ENCODE measurements at regions not wholly inside any gene's neighbourhood (a gene's known extent, or its start where the extent isn't known, plus 50 kb on each side); places are given as distances from the start of the nearest gene placed in this dataset.
A peak's percentile ranks its signal among the peaks of the same experiment; 100 is the strongest.

GRCh38 chr4:189504220-189504619 is 436.5 kb upstream of the FRG1 start:
- no peaks in the 10 kb centered on the region for H3K9me3 ChIP-seq (ENCODE audit: control insufficient read depth in 2 of 3, insufficient read depth in 1 of 3, low read length in 3 of 3)
- H3K36me3 ChIP-seq (ENCODE audit: control insufficient read depth in 2 of 3, insufficient read depth in 3 of 3, low read length in 3 of 3) = no peaks in the 10 kb centered on the region
- FAIRE-seq = no peak
- intact Hi-C loops (cut with DNase I) = no loop called here
- no peak for DNase-seq
- no peak overlapping the region for H3K9ac ChIP-seq (ENCODE audit: low read length in 3 of 3)
- no peak overlapping the region for H3K27ac ChIP-seq (ENCODE audit: low read depth in 2 of 2, low read length in 2 of 2)
- no peaks in the 10 kb centered on the region for H3K4me1 ChIP-seq (ENCODE audit: control insufficient read depth in 2 of 3, insufficient read depth in 2 of 3, low read depth in 1 of 3, low read length in 3 of 3)
- no peak overlapping the region for H3K4me3 ChIP-seq (ENCODE audit: low read length in 3 of 3)
- no peaks in the 10 kb centered on the region for H3K27me3 ChIP-seq (ENCODE audit: control insufficient read depth, insufficient read depth, low read length)
- TF ChIP-seq CTCF (IDR thresholded peaks at IDR 0.05; ENCODE audit: borderline replicate concordance, extremely low read depth, insufficient read depth) = no peak

GRCh38 chr4:189505380-189505779 is 435.3 kb upstream of the FRG1 start:
- no peak for TF ChIP-seq CTCF (IDR thresholded peaks at IDR 0.05; ENCODE audit: borderline replicate concordance, extremely low read depth, insufficient read depth)
- no peak for FAIRE-seq
- Histone ChIP-seq H3K36me3 (ENCODE audit: control insufficient read depth in 2 of 3, insufficient read depth in 3 of 3, low read length in 3 of 3) (no peaks in the 10 kb centered on the region), H3K4me1 (ENCODE audit: control insufficient read depth in 2 of 3, insufficient read depth in 2 of 3, low read depth in 1 of 3, low read length in 3 of 3) (no peaks in the 10 kb centered on the region), H3K9me3 (ENCODE audit: control insufficient read depth in 2 of 3, insufficient read depth in 1 of 3, low read length in 3 of 3) (no peaks in the 10 kb centered on the region), H3K9ac (ENCODE audit: low read length in 3 of 3) (no peak overlapping the region), H3K27ac (ENCODE audit: low read depth in 2 of 2, low read length in 2 of 2) (no peak overlapping the region), H3K4me3 (ENCODE audit: low read length in 3 of 3) (peak overlapping the region in 1 of 3 donors; percentile 7), H3K27me3 (ENCODE audit: control insufficient read depth, insufficient read depth, low read length) (no peaks in the 10 kb centered on the region)
- intact Hi-C loops (cut with DNase I) = no loop called here
- DNase-seq = no peak

GRCh38 chr4:189506080-189506479 is 434.6 kb upstream of the FRG1 start:
- DNase-seq = no peak
- Histone ChIP-seq H3K9me3 (ENCODE audit: control insufficient read depth in 2 of 3, insufficient read depth in 1 of 3, low read length in 3 of 3) (peaks cover 0 to 3% (median 0%) of the 10 kb centered on the region in 3 donors), H3K4me1 (ENCODE audit: control insufficient read depth in 2 of 3, insufficient read depth in 2 of 3, low read depth in 1 of 3, low read length in 3 of 3) (no peaks in the 10 kb centered on the region), H3K4me3 (ENCODE audit: low read length in 3 of 3) (no peak overlapping the region), H3K27ac (ENCODE audit: low read depth in 2 of 2, low read length in 2 of 2) (no peak overlapping the region), H3K27me3 (ENCODE audit: control insufficient read depth, insufficient read depth, low read length) (no peaks in the 10 kb centered on the region), H3K36me3 (ENCODE audit: control insufficient read depth in 2 of 3, insufficient read depth in 3 of 3, low read length in 3 of 3) (no peaks in the 10 kb centered on the region), H3K9ac (ENCODE audit: low read length in 3 of 3) (no peak overlapping the region)
- no peak for FAIRE-seq
- intact Hi-C loops (cut with DNase I) = no loop called here
- no peak for TF ChIP-seq CTCF (IDR thresholded peaks at IDR 0.05; ENCODE audit: borderline replicate concordance, extremely low read depth, insufficient read depth)

GRCh38 chr4:189507060-189507459 is 433.6 kb upstream of the FRG1 start:
- Histone ChIP-seq H3K27me3 (ENCODE audit: control insufficient read depth, insufficient read depth, low read length) (no peaks in the 10 kb centered on the region), H3K9ac (ENCODE audit: low read length in 3 of 3) (no peak overlapping the region), H3K36me3 (ENCODE audit: control insufficient read depth in 2 of 3, insufficient read depth in 3 of 3, low read length in 3 of 3) (no peaks in the 10 kb centered on the region), H3K9me3 (ENCODE audit: control insufficient read depth in 2 of 3, insufficient read depth in 1 of 3, low read length in 3 of 3) (peaks cover 0 to 3% (median 0%) of the 10 kb centered on the region in 3 donors), H3K27ac (ENCODE audit: low read depth in 2 of 2, low read length in 2 of 2) (no peak overlapping the region), H3K4me1 (ENCODE audit: control insufficient read depth in 2 of 3, insufficient read depth in 2 of 3, low read depth in 1 of 3, low read length in 3 of 3) (no peaks in the 10 kb centered on the region), H3K4me3 (ENCODE audit: low read length in 3 of 3) (no peak overlapping the region)
- FAIRE-seq (no peak), DNase-seq (no peak)
- intact Hi-C loops (cut with DNase I) = no loop called here
- no peak for TF ChIP-seq CTCF (IDR thresholded peaks at IDR 0.05; ENCODE audit: borderline replicate concordance, extremely low read depth, insufficient read depth)
